GM18498 (cell line): ENCODE measurements at regions not wholly inside any gene's neighbourhood (a gene's known extent, or its start where the extent isn't known, plus 50 kb on each side); places are given as distances from the start of the nearest gene placed in this dataset.
A peak's percentile ranks its signal among the peaks of the same experiment; 100 is the strongest.
"Not testable (repeated sequence)": the region's sequence is repeated elsewhere in the genome, so short reads cannot be mapped to it uniquely, and the experiment has no call there.

Experiments
- ATAC-seq: cut with Tn5 transposase; IDR thresholded peaks from one replicate; pipeline ENCODE4 v1.9.1; 2021; ENCODE audit warnings: mild to moderate bottlenecking, moderate library complexity; ENCODE audit not compliant: unreplicated experiment

DNA sequence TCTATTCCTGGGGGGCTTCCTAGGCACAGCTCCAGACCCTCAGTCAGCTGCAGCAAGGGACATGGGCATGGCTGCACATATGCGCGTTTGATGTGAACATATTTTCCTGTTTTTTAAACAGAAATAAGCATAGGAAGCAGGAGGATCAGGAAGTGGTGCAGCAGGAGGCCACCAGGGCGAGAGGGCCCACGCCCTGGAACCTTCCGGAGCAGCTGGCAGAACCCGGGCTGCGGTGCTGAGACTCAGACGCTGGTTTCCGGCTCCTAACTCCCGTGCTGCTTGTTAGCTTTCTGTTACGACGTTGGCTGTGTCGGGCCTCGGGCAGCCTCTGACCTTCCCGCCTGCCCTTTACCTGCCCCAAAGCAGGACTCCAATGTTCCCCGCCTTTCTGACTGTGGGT lies 5399.5 kb upstream of the TPTE start:
- not testable (repeated sequence) for ATAC-seq

DNA sequence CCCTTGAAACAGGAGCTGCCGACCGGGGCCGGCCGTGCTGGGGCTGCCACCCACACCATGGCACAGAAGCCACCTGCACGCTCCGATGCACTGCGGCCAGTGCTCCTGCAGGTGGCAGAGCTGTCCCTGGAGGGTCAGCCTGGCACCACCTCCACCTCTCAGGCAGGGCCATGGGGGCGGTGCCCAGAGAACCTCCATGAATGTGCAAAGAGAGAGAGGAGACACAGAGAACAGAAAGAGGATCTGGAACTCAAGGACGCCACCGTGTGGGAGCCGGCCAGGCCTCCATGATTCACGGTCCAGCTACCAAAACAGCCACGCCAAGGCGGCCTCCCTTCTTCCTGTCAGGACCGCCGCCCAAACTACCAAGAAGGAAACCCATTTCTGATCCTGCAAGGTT lies 5397.7 kb upstream of the TPTE start:
- peak; percentile 67 for ATAC-seq

DNA sequence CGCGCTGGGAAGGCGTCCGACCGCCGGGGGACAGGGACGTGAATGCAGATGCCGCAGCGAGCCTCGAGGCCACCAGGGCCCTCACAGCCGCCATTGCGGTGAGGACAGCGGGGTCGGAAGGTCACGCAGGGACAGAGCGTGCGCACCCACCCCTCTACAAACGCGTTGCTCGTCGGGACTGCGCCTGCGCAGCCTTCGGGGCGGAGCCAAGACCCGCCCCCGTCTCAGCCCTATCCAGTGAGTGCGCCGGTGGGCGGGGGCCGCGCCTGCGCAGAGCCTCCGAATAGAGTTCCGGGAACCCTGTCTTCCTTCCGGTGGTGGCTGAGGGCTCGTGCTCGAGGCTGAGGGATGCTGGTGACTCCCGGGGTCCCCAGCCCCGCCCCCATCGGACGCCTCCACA lies 5393.1 kb upstream of the TPTE start:
- peak; percentile 92 for ATAC-seq

DNA sequence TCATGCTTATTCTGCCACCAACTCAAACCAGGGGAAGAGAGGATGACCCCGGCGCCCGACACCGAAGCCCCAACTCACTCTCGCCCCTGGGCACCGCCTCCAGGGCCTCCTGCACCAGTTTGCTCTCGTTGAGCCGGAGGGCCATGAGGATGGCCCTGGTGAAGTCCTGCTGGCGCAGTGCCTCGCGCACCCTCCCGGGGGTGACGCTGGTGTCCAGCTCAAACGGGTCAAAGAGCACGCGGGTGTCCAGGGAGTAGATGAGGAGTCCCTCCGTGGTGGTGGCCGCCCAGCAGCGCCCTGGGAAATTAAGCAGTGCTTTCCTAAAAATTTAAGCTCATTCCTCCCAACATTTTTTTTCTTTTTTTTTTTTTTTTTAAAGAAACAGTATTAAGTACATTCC lies 5387.6 kb upstream of the TPTE start:
- not testable (repeated sequence) for ATAC-seq

DNA sequence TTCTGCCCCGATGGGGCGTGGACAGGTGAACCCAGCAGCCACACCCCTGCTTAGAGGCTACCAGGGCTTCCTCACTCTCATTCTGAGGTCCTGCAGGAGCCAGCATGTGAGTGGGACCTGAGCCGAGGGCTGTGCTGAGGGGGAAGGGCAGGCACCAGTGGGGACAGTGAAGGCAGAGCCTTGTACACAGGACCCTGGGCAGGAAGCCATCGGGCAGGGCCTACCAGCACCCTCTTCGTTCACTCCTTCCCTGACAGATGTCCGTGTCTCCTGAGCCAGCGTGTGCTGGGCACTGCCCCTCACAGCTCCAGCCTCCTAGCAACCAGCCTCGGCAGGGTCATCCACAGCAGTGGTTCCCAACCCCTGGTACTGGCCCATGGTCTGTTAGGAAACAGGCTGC lies 5385.0 kb upstream of the TPTE start:
- ATAC-seq: not testable (repeated sequence)

DNA sequence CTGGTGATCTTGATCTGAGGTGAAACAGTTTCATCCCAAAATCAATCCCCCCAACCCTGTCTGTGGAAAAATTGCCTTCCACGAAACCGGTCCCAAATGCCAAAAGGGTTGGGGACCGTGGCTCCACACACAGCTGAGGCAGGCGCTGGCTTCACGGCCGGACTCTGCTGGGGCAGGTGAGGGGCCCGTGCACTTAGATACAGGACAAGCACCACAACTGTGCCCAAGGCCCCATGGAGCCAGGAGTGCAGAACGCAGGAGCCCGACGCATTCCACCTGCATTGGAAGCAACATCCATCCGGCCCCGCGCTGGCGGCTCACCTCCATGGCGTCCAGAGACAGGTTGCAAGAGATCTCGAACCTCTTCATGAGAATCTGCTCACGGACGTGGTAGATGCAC lies 5384.4 kb upstream of the TPTE start:
- not testable (repeated sequence) for ATAC-seq

DNA sequence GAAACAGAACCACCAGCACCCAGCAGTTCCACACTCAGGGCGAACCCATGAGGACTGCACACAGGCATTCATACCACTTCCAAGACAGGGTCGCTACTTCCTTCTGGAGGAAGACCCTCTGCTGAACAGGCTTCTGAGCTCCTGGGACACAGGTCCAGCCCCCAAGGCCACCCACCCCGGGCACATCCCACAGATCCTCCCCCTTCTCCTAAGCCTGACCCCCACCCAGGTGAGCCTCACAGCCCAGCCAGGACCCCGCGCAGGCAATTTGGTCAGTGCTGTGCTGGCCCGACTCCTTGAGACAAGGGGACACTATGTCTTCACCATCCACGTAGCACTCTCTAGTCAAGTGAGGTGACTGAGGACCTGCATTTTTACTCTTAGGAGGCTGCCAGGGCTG lies 5382.7 kb upstream of the TPTE start:
- not testable (repeated sequence) for ATAC-seq

DNA sequence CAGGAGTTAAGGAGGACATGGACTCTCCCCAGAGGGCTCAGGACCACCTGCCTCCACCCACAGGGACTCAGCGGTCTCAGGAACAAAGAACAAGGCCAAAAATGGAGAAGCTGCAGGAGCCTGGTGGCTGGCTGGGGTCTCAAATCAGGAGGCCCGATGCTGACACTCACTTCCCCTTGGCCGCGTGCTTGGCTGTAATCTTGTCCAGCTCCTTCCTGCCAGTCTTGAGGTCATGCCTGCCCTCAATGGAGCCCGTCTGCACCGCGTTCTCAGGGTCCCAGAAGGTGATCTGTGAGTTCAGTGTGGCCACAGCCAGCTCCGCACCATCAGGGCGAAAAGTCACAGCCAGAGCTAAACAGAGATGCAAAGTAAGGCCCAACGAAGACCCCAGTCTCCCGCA lies 5381.9 kb upstream of the TPTE start:
- ATAC-seq: not testable (repeated sequence)

DNA sequence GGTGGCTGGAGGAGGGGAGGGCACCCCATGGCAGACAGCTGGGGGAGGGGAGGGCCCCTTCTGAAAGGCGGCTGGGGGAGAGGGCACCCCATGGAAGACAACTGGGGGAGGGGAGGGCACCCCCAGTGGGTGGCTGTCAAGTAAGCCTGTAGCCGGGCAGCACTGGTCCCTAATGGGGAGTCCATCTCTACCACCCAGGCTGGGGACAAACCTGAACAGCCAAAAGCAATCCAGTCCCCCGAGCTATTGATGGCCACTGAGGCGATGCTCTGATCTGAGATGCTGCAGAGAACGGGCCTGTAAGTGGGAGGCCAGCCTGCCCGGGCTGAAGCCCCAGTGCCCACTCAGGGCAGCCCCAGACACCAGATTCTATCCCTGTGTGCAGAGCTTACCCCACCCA lies 5378.4 kb upstream of the TPTE start:
- ATAC-seq: not testable (repeated sequence)

DNA sequence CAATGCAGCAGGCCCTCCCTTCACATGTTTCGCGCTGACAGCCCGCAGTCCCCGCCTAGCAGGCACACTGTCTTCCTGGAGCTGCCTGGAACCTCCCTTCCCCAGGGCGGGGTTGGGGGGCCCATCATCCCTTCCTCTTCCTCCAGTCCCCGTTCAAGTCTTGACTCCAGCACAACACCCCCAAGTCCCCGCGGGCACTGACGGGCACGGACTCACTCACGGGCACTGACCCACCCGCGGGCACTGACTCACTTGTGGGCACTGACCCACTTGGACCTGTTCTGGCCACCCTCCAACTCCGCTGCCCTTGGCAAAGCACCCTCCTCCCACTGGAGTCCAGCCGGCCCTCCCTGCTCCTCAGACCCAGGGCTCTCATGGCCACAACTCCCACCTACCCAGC lies 5376.7 kb upstream of the TPTE start:
- not testable (repeated sequence) for ATAC-seq

DNA sequence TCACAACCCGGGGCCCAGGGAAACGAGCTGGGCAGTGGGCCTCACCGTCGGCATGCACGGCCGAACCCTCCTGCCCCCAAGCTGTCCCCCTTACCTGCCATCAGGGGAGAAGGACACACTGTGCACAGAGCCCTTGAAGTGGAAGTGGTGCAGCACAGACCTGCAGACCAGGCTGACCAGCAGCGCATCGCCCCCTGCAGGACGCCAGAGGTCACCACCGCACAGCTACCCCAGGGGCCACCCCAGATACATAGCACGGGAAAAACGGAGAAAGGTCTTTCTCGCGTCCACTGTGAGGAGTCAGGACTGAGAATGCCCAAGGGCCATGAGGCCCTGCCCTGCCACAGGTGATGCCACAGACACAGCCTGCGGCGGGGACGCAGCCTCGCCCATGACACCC lies 5373.7 kb upstream of the TPTE start:
- ATAC-seq: not testable (repeated sequence)

DNA sequence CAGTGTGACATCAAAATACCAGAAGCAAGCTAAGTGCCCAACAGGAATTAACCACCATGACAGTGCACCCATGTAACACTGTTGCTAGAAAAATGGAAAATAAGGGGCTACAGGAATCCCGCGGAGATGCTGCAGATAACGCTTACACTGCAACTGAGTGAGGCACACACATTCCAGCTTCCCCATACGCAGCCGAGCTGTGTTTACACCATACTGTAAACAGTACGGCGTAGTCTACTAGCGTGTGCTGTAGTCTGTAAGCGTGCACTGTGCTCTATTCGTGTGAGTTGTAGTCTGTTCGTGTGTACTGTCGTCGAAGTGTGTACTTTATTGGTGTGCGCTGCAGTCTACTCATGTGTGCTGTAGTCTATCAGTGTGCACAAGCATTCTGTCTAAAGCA lies 5372.2 kb upstream of the TPTE start:
- ATAC-seq: not testable (repeated sequence)

DNA sequence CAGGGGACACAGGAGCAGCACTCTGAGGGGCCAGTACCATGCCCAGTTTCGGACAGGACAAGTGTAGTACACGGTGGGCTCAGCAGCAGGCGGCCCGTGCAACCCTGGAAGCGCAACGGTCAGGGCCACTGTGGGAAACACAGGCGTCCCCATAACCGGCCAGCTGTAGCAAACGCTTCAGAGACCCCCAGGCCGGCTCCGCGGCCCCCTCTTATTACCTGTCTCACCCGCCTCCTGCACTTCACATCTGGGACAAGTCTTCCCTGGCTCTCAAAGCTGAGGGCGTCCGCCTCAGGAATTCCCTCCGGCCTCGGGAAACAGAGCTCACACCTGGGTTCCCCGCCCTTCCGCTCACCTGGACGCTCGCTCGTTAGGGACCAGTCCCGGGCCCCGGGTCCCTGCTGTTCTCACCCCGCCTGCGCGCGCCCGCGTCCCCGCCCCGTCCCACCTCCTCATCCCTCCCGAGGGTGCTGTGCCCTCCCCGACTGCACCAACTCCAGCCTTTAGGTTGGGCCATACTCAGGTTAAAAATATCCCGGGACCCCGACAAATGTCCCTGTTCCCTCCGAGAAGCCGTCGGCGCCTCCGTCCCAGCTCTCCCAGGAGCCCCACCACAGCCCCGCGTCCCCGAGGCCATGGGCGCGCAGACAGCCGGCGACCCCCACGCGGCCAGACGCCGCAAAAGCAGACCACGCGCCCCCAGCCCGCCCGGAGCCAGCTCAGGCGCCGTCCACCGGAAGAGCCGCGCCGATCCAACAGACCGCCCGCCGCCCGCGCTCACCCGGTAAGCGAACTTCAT lies 5367.3 kb upstream of the TPTE start:
- ATAC-seq: not testable (repeated sequence)

DNA sequence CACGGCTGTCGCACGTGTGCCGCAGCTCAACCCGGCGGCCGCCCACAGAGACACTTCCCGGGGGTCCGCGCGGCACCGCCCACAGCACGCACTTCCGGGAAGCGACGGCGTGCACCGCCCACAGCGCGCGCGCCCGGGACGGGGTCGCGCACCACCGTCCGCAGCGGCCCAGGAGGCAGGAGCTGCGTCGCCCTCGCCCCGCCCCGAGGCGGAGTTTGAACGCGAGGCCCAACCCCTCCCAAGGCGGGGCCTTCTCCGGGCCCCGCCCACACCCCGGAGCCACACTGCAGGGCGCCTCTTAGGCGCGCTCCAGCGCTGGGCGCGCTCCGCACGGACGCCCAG lies 5366.8 kb upstream of the TPTE start:
- peak; percentile 99 for ATAC-seq

DNA sequence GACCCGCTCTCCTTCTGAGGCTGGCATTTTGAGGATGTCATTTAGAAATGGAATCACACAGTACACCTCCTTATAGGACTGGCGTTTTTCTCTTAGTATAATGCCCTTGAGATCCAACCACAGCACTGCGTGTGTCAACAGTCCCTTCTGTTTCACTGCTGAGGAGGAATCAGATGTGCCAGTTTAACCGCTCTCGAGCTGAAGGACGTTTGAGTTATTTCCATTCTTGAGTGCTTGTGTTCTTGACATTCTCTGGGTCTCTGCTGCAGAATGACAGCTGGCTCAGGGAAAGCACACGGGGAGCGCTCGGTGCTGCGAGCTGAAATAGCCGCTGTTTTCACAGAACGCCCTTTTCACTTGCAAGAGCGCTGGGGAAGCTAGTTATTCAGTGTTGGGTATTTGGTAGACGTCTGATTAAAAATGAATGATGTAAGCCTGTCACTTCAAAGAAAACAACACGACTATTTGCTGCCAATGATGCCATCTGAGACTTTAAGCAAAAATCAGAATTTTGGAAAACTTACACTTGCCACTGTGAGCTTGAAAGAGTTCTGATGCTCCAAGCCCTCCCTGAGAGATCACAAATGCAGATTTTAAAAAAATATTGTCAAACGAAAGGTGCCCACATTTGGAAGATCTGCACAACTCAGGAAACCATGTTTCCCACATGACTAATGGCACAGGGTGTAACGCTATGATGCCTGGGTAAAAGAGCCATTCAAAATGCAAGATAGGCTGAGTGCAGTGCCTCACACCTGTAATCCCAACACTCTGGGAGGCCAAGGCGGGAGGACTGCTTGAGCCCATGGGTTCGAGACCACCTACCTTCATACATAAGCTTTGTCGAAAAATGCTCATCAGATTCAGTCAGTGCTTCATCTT lies 5358.4 kb upstream of the TPTE start:
- ATAC-seq: not testable (repeated sequence)

DNA sequence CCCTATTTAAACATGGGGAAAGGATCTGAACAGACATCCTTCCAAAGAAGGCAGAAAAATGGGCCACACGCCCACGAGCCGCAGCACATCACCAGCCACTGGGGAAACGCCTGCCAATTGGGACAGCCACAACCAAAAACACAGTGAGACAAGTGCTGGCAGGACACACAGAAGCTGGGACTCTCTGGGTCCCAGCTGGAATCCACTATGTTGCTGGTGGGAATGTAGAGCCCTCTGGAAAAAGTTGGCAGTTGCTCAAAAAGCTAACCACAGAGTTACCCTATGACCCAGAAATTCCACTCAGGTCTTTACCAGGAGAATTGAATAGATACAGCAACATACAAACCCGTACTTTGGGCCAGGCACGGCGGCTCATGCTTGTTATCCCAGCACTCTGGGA lies 5355.6 kb upstream of the TPTE start:
- not testable (repeated sequence) for ATAC-seq
